ENCODE measurements at regions not wholly inside any gene's neighbourhood (a gene's known extent, or its start where the extent isn't known, plus 50 kb on each side); places are given as distances from the start of the nearest gene placed in this dataset.

- peaks cover 12% of the 10 kb centered on the region for H3K9me3 Mint-ChIP-seq
- no peak overlapping the region for H3K27ac Mint-ChIP-seq
- ATAC-seq (ENCODE audit: low read depth), result no peak
- no peaks in the 10 kb centered on the region for H3K4me1 Mint-ChIP-seq
- no peaks in the 10 kb centered on the region for H3K27me3 Mint-ChIP-seq
- H3K4me3 Mint-ChIP-seq, result no peak overlapping the region
- DNase-seq (ENCODE audit: low spot score in 2 of 2), result no peak
- no peaks in the 10 kb centered on the region for H3K36me3 Mint-ChIP-seq
These were observed 271.1 kb upstream of the CLEC14A start for GRCh38 chr14:38526826-38527501.

- DNase-seq (ENCODE audit: low spot score in 2 of 2), result no peak
- ATAC-seq (ENCODE audit: low read depth), result no peak
- no peaks in the 10 kb centered on the region for H3K27me3 Mint-ChIP-seq
- no peak overlapping the region for H3K4me3 Mint-ChIP-seq
- H3K4me1 Mint-ChIP-seq, result no peaks in the 10 kb centered on the region
- H3K9me3 Mint-ChIP-seq, result peaks cover 5% of the 10 kb centered on the region
- no peak overlapping the region for H3K27ac Mint-ChIP-seq
- no peaks in the 10 kb centered on the region for H3K36me3 Mint-ChIP-seq
These were observed 269.0 kb upstream of the CLEC14A start for GRCh38 chr14:38524636-38525509.

DNA sequence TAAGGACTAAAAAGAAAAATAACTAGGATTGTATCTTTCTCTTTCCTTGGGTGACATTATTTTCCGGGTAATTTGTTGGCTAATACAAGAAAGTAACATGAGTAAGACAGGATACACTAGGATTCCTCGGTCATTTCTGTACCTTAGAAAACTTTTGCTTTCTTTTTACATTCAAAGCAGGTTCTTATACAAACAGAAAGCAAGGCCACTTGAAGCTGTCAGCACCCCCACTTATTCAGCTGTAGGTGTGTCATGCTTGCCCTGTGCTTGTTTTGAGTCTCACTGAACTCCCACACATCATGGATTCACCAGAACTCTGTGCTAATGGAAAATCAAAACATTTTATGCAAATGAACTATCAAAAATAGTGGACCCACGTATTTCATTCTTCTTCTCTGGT lies 266.8 kb upstream of the CLEC14A start:
- Mint-ChIP-seq H3K36me3 (no peaks in the 10 kb centered on the region), H3K4me3 (no peak overlapping the region), H3K4me1 (no peaks in the 10 kb centered on the region), H3K9me3 (peaks cover 4% of the 10 kb centered on the region), H3K27me3 (no peaks in the 10 kb centered on the region), H3K27ac (no peak overlapping the region)
- ATAC-seq (ENCODE audit: low read depth) (no peak), DNase-seq (ENCODE audit: low spot score in 2 of 2) (no peak)

DNA sequence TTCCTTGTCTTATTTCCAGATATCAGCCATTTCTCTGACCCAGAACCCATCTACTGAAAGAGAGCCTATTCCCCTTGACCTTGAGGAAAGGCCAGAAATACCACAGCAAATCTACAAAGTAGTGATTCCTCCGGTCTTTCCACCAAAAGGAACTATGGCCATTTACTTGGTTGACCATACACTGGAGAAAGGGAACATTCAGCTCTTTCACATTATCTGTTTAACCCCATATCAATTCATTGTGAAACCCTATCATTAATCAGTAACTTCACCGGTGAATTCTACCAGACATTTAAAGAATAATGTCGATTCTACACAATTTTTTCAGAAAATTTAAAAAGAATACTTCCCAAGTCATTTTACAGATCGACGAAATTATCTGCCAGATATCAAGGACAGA lies 265.7 kb upstream of the CLEC14A start:
- H3K27me3 Mint-ChIP-seq, result no peaks in the 10 kb centered on the region
- no peak for DNase-seq (ENCODE audit: low spot score in 2 of 2)
- no peak for ATAC-seq (ENCODE audit: low read depth)
- H3K4me1 Mint-ChIP-seq, result no peaks in the 10 kb centered on the region
- H3K36me3 Mint-ChIP-seq, result no peaks in the 10 kb centered on the region
- H3K4me3 Mint-ChIP-seq, result no peak overlapping the region
- no peak overlapping the region for H3K27ac Mint-ChIP-seq
- peaks cover 3% of the 10 kb centered on the region for H3K9me3 Mint-ChIP-seq

- no peak for ATAC-seq (ENCODE audit: low read depth)
- H3K4me3 Mint-ChIP-seq, result no peak overlapping the region
- DNase-seq (ENCODE audit: low spot score in 2 of 2), result no peak
- no peaks in the 10 kb centered on the region for H3K4me1 Mint-ChIP-seq
- H3K27ac Mint-ChIP-seq, result no peak overlapping the region
- H3K36me3 Mint-ChIP-seq, result no peaks in the 10 kb centered on the region
- H3K9me3 Mint-ChIP-seq, result peaks cover 3% of the 10 kb centered on the region
- H3K27me3 Mint-ChIP-seq, result no peaks in the 10 kb centered on the region
These were observed 261.5 kb upstream of the CLEC14A start for GRCh38 chr14:38517426-38517825.

GRCh38 chr14:38512236-38512635 lies 256.3 kb upstream of the CLEC14A start:
- H3K27ac Mint-ChIP-seq, result no peak overlapping the region
- H3K4me3 Mint-ChIP-seq, result no peak overlapping the region
- H3K36me3 Mint-ChIP-seq, result no peaks in the 10 kb centered on the region
- peaks cover 1% of the 10 kb centered on the region for H3K9me3 Mint-ChIP-seq
- H3K4me1 Mint-ChIP-seq, result no peaks in the 10 kb centered on the region
- ATAC-seq (ENCODE audit: low read depth), result no peak
- no peaks in the 10 kb centered on the region for H3K27me3 Mint-ChIP-seq
- DNase-seq (ENCODE audit: low spot score in 2 of 2), result no peak

- Mint-ChIP-seq H3K36me3 (no peaks in the 10 kb centered on the region), H3K4me3 (no peak overlapping the region), H3K27ac (no peak overlapping the region), H3K4me1 (no peaks in the 10 kb centered on the region), H3K27me3 (no peaks in the 10 kb centered on the region), H3K9me3 (peaks cover 3% of the 10 kb centered on the region)
- DNase-seq (ENCODE audit: low spot score in 2 of 2) (no peak), ATAC-seq (ENCODE audit: low read depth) (no peak)
These were observed 251.4 kb upstream of the CLEC14A start for GRCh38 chr14:38507299-38507698.

- Mint-ChIP-seq H3K4me3 (no peak overlapping the region), H3K27me3 (no peaks in the 10 kb centered on the region), H3K36me3 (no peaks in the 10 kb centered on the region), H3K4me1 (no peaks in the 10 kb centered on the region), H3K9me3 (peaks cover 3% of the 10 kb centered on the region), H3K27ac (no peak overlapping the region)
- ATAC-seq (ENCODE audit: low read depth), result no peak
- DNase-seq (ENCODE audit: low spot score in 2 of 2), result no peak
These were observed 250.0 kb upstream of the CLEC14A start for GRCh38 chr14:38505973-38506249.

DNA sequence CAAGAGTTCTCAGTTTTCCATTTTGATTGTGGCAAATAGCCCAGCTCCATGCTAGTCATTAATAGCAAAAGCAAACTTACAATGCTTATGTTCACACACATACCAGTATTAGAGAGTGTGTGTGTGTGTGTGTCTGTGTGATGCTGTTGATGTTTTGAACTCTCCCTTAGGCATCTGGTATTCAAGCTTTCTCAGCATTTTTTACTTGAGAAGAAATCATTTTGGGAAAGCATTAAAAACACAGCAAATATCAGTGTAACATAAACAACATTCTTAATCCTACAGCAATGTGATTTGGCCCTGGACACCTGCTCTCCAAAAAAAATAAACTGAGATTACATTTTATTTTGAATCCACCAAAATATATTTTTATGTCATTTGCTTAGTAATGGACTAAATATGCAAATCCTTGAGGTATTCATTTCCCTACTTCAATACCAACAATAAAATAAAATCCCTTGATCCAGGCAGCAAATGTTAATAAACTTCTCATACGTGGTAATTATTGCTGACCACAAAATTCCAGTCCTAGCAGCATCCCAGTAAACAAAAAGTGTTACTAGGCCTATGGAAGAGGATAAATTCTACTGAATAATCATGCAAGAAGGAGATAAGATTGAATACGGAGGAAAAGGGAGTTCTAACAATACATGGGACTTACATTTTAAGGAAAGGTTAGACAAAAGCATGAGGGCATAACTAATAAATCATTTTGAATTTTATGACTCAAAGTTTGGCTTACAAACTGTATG lies 249.5 kb upstream of the CLEC14A start:
- ATAC-seq (ENCODE audit: low read depth) (no peak), DNase-seq (ENCODE audit: low spot score in 2 of 2) (no peak)
- H3K36me3 Mint-ChIP-seq, result no peaks in the 10 kb centered on the region
- no peaks in the 10 kb centered on the region for H3K27me3 Mint-ChIP-seq
- H3K4me1 Mint-ChIP-seq, result no peaks in the 10 kb centered on the region
- no peak overlapping the region for H3K27ac Mint-ChIP-seq
- H3K4me3 Mint-ChIP-seq, result no peak overlapping the region
- peaks cover 5% of the 10 kb centered on the region for H3K9me3 Mint-ChIP-seq

- no peaks in the 10 kb centered on the region for H3K27me3 Mint-ChIP-seq
- no peaks in the 10 kb centered on the region for H3K4me1 Mint-ChIP-seq
- ATAC-seq (ENCODE audit: low read depth) (no peak), DNase-seq (ENCODE audit: low spot score in 2 of 2) (no peak)
- H3K27ac Mint-ChIP-seq, result no peak overlapping the region
- no peaks in the 10 kb centered on the region for H3K36me3 Mint-ChIP-seq
- no peak overlapping the region for H3K4me3 Mint-ChIP-seq
- H3K9me3 Mint-ChIP-seq, result peaks cover 4% of the 10 kb centered on the region
These were observed 248.3 kb upstream of the CLEC14A start for GRCh38 chr14:38504175-38504574.

- H3K27me3 Mint-ChIP-seq, result no peaks in the 10 kb centered on the region
- no peaks in the 10 kb centered on the region for H3K36me3 Mint-ChIP-seq
- H3K4me3 Mint-ChIP-seq, result no peak overlapping the region
- H3K9me3 Mint-ChIP-seq, result peaks cover 9% of the 10 kb centered on the region
- no peak overlapping the region for H3K27ac Mint-ChIP-seq
- H3K4me1 Mint-ChIP-seq, result no peaks in the 10 kb centered on the region
- ATAC-seq (ENCODE audit: low read depth), result no peak
- DNase-seq (ENCODE audit: low spot score in 2 of 2), result no peak
These were observed 246.3 kb upstream of the CLEC14A start for GRCh38 chr14:38502239-38502638.

DNA sequence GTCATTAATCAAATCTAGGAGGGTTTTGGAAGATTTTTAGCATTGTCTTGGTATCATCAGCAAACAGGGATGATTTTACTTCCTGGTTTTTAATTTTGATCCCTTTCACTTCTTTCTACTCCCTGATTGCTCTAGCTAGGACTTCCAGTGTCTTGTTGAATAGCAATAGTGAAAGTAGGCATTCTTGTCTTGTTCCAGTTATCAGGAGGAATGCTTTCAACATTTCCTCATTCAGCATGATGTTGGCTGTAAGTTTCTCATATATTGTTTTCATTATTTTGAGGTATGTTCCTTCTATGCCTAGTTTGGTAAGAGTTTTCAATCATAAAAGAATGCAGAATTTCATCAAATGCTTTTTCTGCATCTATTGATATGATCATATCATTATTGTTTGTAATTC lies 244.2 kb upstream of the CLEC14A start:
- H3K27ac Mint-ChIP-seq, result no peak overlapping the region
- H3K36me3 Mint-ChIP-seq, result no peaks in the 10 kb centered on the region
- H3K9me3 Mint-ChIP-seq, result peaks cover 9% of the 10 kb centered on the region
- H3K27me3 Mint-ChIP-seq, result no peaks in the 10 kb centered on the region
- no peak overlapping the region for H3K4me3 Mint-ChIP-seq
- H3K4me1 Mint-ChIP-seq, result no peaks in the 10 kb centered on the region
- ATAC-seq (ENCODE audit: low read depth) (no peak), DNase-seq (ENCODE audit: low spot score in 2 of 2) (no peak)

GRCh38 chr14:38496092-38496491 lies 240.2 kb upstream of the CLEC14A start:
- no peaks in the 10 kb centered on the region for H3K36me3 Mint-ChIP-seq

GRCh38 chr14:38490273-38490672 lies 234.4 kb upstream of the CLEC14A start:
- peaks cover 13% of the 10 kb centered on the region for H3K9me3 Mint-ChIP-seq
- H3K27ac Mint-ChIP-seq, result no peak overlapping the region
- H3K27me3 Mint-ChIP-seq, result no peaks in the 10 kb centered on the region
- ATAC-seq (ENCODE audit: low read depth), result no peak
- no peak for DNase-seq (ENCODE audit: low spot score in 2 of 2)
- no peaks in the 10 kb centered on the region for H3K36me3 Mint-ChIP-seq
- H3K4me3 Mint-ChIP-seq, result no peak overlapping the region
- H3K4me1 Mint-ChIP-seq, result no peaks in the 10 kb centered on the region

More at GRCh38 chr14:38496092-38496491, 240.2 kb upstream of the CLEC14A start:
- H3K4me1 Mint-ChIP-seq, result no peaks in the 10 kb centered on the region
- no peak for DNase-seq (ENCODE audit: low spot score in 2 of 2)
- H3K4me3 Mint-ChIP-seq, result no peak overlapping the region
- peaks cover 13% of the 10 kb centered on the region for H3K9me3 Mint-ChIP-seq
- H3K27ac Mint-ChIP-seq, result no peak overlapping the region
- no peaks in the 10 kb centered on the region for H3K27me3 Mint-ChIP-seq
- no peak for ATAC-seq (ENCODE audit: low read depth)
